Upper lobe of left lung (tissue), 6 donors: ENCODE measurements at regions not wholly inside any gene's neighbourhood (a gene's known extent, or its start where the extent isn't known, plus 50 kb on each side); places are given as distances from the start of the nearest gene placed in this dataset.

ENCODE experiments used
- ATAC-seq, 2 donors: fragments of 200-7000 bp; cut with Tn5 transposase; one replicate each; pipeline ENCODE4 v1.9.1; 2022; ENCODE audit warnings: mild to moderate bottlenecking in 2 of 2, moderate library complexity in 2 of 2; ENCODE audit not compliant: low FRiP score in 2 of 2
- DNase-seq, 2 donors: peaks; one replicate each; pipeline ENCODE4 v3.0.0-alpha.2; 2019 to 2020
- H3K27ac ChIP-seq, 4 donors: fragments of 200-600 bp; sonication (generic); one replicate each; pipeline ENCODE4 v1.5.1; 2016 to 2019
- H3K27me3 ChIP-seq, 4 donors: fragments of 200-600 bp; sonication (generic); one replicate each; pipeline ENCODE4 v1.5.1; 2017 to 2019
- H3K36me3 ChIP-seq, 4 donors: fragments of 200-600 bp; sonication (generic); one replicate each; pipeline ENCODE4 v1.5.1; 2016 to 2019
- H3K4me1 ChIP-seq, 4 donors: fragments of 200-600 bp; sonication (generic); one replicate each; pipeline ENCODE4 v1.5.1; 2018 to 2019
- H3K4me3 ChIP-seq, 4 donors: fragments of 200-600 bp; sonication (generic); one replicate each; pipeline ENCODE4 v1.5.1; 2017 to 2019; ENCODE audit warnings: mild to moderate bottlenecking in 2 of 4, moderate library complexity in 1 of 4
- H3K9me3 ChIP-seq, 4 donors: fragments of 200-600 bp; sonication (generic); one replicate each; pipeline ENCODE4 v1.5.1; 2018 to 2019
- CTCF ChIP-seq, 6 experiments: fragments of 450-650 bp in 4 of 6; fragments of 200-600 bp in 2 of 6; sonication (generic) in 2 of 6; IDR thresholded peaks; one replicate each; pipeline ENCODE4 v1.5.1; 2016 to 2019; ENCODE audit warnings: antibody characterized with exemption in 6 of 6
- EP300 ChIP-seq, 4 donors: sonication (generic); formaldehyde crosslinking; IDR thresholded peaks; one replicate each; pipeline ENCODE4 v1.5.1; 2017; ENCODE audit warnings: antibody characterized with exemption in 4 of 4, control low read depth in 2 of 4
- POLR2A ChIP-seq, 4 donors: fragments of 450-650 bp; IDR thresholded peaks; one replicate each; pipeline ENCODE4 v1.5.1; 2016 to 2017; ENCODE audit warnings: antibody characterized with exemption in 4 of 4, mild to moderate bottlenecking in 2 of 4
- POLR2AphosphoS5 ChIP-seq, 2 donors: sonication (generic); formaldehyde crosslinking; IDR thresholded peaks; one replicate each; pipeline ENCODE4 v1.5.1; 2017; ENCODE audit warnings: antibody characterized with exemption in 2 of 2
- WGBS, 2 donors: methylation state at CpG; one replicate each; pipeline ENCODE4 v1.1.5; 2017 to 2018; 5-methylcytosine and 5-hydroxymethylcytosine counted together
- small RNA-seq, 4 donors: library from RNA; depleted of rRNA; stranded (forward); fragments of <200 nt; gene quantifications; one replicate each; pipeline ENCODE3, GENCODE V24; 2016
- donor health status: DM: no; HTN: no; CAD: no; lungs with moderate emphysema.
- donor health status: DM: no; HTN: yes; CAD: no; lungs with severe emphysema.

DNA sequence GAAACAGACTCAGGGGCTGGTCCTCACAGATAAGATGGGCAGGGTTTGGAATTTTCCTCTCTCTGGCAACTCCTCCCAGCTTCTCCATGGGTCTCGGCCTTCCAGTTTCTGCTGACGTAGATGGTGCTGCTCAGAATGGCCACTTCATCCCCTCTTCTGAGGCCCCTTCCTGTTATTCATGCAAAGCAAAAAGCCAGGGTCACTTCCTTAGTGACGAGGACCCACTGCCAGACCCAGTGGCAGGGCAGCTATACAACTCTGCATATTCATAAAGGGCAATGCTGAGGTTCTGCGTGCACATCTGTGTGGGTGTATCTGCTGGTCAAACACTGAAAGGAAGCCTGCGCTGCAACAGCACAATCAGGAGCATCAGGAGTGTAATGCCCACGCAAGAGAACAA lies 108.8 kb downstream of the WSCD1 start:
- TF ChIP-seq EP300 (IDR thresholded peaks at IDR 0.05) (no peak), CTCF (IDR thresholded peaks at IDR 0.05) (no peak), POLR2A (IDR thresholded peaks at IDR 0.05) (no peak), POLR2AphosphoS5 (IDR thresholded peaks at IDR 0.05) (no peak)
- no peaks in the 10 kb centered on the region for H3K27me3 ChIP-seq
- ATAC-seq (no peak), DNase-seq (no peak)
- no peaks in the 10 kb centered on the region for H3K36me3 ChIP-seq
- no peak overlapping the region for H3K4me3 ChIP-seq
- H3K4me1 ChIP-seq = no peaks in the 10 kb centered on the region
- WGBS, 2 donors = 44% methylated on average over 6 of the region's 6 CpGs
- no peaks in the 10 kb centered on the region for H3K9me3 ChIP-seq
- H3K27ac ChIP-seq = no peak overlapping the region

DNA sequence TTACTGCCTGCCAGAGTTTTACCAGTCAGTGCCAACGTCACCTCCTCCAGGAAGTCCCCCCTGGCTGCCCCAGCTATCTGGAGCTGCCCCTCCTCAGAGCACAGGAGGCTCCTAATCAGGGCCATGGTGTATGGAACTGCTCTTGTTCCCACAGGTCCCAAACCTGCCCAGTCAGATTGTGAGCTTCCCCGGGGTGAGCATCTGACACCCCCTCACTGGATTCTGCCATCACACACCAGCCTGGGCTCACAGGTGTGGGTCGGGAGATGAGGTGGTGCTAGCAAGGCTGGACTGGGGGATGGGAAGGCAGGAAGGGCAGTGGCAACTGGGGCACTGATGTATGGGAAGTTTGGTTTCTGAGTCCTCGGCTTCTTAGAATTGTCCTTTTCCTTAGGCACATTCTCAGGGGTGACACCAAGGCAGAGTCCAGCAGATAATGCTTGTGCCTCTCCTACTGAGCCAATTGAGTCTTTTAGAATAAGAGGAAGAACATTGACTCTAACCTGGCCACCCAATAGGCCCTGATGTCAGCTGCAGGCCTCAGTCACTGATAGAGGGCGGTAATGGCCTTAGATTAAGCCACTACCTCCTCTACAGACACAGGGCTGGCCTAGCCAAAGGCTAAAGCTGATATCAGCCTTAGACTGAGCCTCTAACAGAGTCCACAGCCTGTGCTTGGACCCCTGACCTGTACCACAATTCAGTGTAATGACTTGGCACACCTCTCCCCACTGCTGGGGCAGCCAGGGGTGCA lies 107.9 kb downstream of the WSCD1 start:
- no peak overlapping the region for H3K27ac ChIP-seq
- no peaks in the 10 kb centered on the region for H3K9me3 ChIP-seq
- H3K4me3 ChIP-seq = no peak overlapping the region
- no peak for TF ChIP-seq CTCF (IDR thresholded peaks at IDR 0.05)
- no peak for TF ChIP-seq POLR2AphosphoS5 (IDR thresholded peaks at IDR 0.05)
- TF ChIP-seq EP300 (IDR thresholded peaks at IDR 0.05) = no peak
- TF ChIP-seq POLR2A (IDR thresholded peaks at IDR 0.05) = no peak
- DNase-seq (no peak), ATAC-seq (no peak)
- H3K36me3 ChIP-seq = no peaks in the 10 kb centered on the region
- H3K27me3 ChIP-seq = no peaks in the 10 kb centered on the region
- no peaks in the 10 kb centered on the region for H3K4me1 ChIP-seq
- WGBS, 2 donors = 55 to 74% methylated on average over 4 to 5 of the region's 5 CpGs

Small RNAs in the stretch of these regions (small RNA-seq; reads per million reads assigned to genes)
- gene RNU6-1264P = 0 reads per million in 4 donors
